ENCODE measurements at regions not wholly inside any gene's neighbourhood (a gene's known extent, or its start where the extent isn't known, plus 50 kb on each side); places are given as distances from the start of the nearest gene placed in this dataset.

DNA sequence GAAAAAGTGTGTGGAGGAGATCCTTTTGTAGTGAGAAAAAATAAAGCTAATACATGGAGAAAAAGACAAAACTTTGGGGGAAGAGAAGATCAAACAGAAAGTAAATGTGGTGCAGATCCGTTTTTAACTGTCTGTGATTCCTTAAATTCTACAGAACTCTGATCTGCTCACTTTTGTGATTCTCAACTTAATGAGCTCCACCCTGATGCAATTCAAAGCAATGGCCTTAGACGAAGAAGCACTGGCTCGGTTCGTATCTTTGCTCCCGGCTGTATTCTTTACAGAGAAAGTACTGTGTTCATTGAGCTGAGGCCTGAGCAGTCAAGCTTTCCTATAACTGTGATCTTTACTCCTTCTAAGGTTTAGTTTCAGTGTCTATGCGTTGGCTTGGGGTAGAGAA is 453.4 kb downstream of the DMAC1 start:
- no peak for DNase-seq (ENCODE audit: low spot score in 2 of 2)
- Histone ChIP-seq H3K27me3 (no peaks in the 10 kb centered on the region), H3K4me3 (no peak overlapping the region), H3K27ac (no peak overlapping the region), H3K4me1 (no peaks in the 10 kb centered on the region), H3K36me3 (no peaks in the 10 kb centered on the region), H3K9me3 (no peaks in the 10 kb centered on the region)
- WGBS, result 85% methylated on average over 6 of the region's 6 CpGs
- TF ChIP-seq POLR2AphosphoS5 (IDR thresholded peaks at IDR 0.05) (no peak), POLR2A (IDR thresholded peaks at IDR 0.05) (no peak), EP300 (IDR thresholded peaks at IDR 0.05) (no peak)
- TF ChIP-seq, protein P1, sequence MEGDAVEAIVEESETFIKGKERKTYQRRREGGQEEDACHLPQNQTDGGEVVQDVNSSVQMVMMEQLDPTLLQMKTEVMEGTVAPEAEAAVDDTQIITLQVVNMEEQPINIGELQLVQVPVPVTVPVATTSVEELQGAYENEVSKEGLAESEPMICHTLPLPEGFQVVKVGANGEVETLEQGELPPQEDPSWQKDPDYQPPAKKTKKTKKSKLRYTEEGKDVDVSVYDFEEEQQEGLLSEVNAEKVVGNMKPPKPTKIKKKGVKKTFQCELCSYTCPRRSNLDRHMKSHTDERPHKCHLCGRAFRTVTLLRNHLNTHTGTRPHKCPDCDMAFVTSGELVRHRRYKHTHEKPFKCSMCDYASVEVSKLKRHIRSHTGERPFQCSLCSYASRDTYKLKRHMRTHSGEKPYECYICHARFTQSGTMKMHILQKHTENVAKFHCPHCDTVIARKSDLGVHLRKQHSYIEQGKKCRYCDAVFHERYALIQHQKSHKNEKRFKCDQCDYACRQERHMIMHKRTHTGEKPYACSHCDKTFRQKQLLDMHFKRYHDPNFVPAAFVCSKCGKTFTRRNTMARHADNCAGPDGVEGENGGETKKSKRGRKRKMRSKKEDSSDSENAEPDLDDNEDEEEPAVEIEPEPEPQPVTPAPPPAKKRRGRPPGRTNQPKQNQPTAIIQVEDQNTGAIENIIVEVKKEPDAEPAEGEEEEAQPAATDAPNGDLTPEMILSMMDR (IDR thresholded peaks at IDR 0.05), result no peak

DNA sequence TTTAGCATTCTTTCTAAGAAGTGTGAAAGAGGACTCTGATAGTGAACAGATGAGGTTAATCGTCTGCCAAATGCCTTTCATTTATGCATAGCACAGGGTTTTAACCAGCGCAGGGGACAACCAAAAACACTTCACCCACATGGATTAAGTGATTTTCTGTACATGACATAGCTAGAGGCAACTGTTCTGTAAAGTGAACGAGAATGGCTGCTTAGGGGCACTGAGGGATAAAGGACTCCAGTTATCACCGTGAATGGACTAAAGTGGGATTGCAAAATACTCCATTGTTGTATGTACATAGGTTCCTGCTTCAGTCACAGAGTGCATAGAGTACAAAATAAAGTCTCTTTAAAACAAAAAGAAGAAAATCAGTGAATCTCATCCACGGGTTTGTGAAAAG is 456.8 kb downstream of the DMAC1 start:
- TF ChIP-seq EP300 (IDR thresholded peaks at IDR 0.05) (no peak), POLR2A (IDR thresholded peaks at IDR 0.05) (no peak), POLR2AphosphoS5 (IDR thresholded peaks at IDR 0.05) (no peak)
- TF ChIP-seq, protein P1 (IDR thresholded peaks at IDR 0.05), result no peak
- no peak overlapping the region for H3K27ac ChIP-seq
- 62% methylated on average over 5 of the region's 5 CpGs for WGBS
- H3K4me1 ChIP-seq, result no peaks in the 10 kb centered on the region
- H3K36me3 ChIP-seq, result no peaks in the 10 kb centered on the region
- H3K4me3 ChIP-seq, result no peak overlapping the region
- DNase-seq (ENCODE audit: low spot score in 2 of 2), result no peak
- no peaks in the 10 kb centered on the region for H3K27me3 ChIP-seq
- H3K9me3 ChIP-seq, result no peaks in the 10 kb centered on the region

DNA sequence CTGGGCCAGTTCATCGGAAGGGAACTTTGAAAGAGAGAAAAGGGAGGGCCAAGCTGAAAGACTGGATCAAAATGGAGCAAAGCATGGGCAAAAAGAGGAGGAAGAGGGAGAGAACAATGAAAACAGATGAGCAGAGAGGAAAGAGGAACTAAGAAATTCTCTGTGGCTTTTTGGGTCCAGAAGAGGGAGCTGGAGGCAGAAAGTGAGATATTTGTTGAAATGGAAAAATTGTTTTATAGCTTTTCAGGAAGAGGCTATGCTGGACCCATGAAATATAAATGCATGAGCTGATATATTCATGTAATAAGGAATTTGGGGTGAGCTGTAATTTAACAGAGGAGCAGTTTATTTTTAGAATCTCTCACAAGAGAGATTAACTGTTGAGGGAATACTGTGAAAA is 457.3 kb downstream of the DMAC1 start:
- TF ChIP-seq POLR2A (IDR thresholded peaks at IDR 0.05) (no peak), EP300 (IDR thresholded peaks at IDR 0.05) (no peak), POLR2AphosphoS5 (IDR thresholded peaks at IDR 0.05) (no peak)
- TF ChIP-seq, protein P1 (IDR thresholded peaks at IDR 0.05), result no peak
- Histone ChIP-seq H3K27ac (no peak overlapping the region), H3K4me1 (no peaks in the 10 kb centered on the region), H3K27me3 (no peaks in the 10 kb centered on the region), H3K4me3 (no peak overlapping the region), H3K36me3 (no peaks in the 10 kb centered on the region), H3K9me3 (no peaks in the 10 kb centered on the region)
- DNase-seq (ENCODE audit: low spot score in 2 of 2), result no peak
- 69% methylated on average over 1 of the region's 1 CpG for WGBS

DNA sequence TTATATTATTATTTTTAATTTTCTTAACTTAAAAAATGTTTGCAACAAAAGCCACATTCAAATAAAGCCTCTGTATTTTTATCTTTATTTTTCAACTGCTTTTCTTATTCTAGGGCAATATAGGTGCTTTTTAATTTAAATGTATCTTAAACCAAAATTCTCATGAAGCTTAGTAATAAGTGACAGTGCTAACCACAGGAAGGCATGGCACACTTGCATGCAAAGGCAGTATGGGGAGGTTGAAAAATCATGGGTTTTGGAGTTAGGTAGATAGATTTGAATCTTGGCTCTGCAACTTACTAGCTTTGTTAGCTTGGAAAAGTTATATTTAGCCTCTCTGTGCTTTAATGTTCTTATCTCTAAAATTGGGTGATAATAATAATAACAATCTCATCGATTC is 458.0 kb downstream of the DMAC1 start:
- no peaks in the 10 kb centered on the region for H3K36me3 ChIP-seq
- TF ChIP-seq POLR2AphosphoS5 (IDR thresholded peaks at IDR 0.05), result no peak
- TF ChIP-seq, protein P1 (IDR thresholded peaks at IDR 0.05), result no peak
- TF ChIP-seq EP300 (IDR thresholded peaks at IDR 0.05), result no peak
- no peak for TF ChIP-seq POLR2A (IDR thresholded peaks at IDR 0.05)
- H3K27ac ChIP-seq, result no peak overlapping the region
- no peak for DNase-seq (ENCODE audit: low spot score in 2 of 2)
- H3K27me3 ChIP-seq, result no peaks in the 10 kb centered on the region
- H3K9me3 ChIP-seq, result no peaks in the 10 kb centered on the region
- no peaks in the 10 kb centered on the region for H3K4me1 ChIP-seq
- H3K4me3 ChIP-seq, result no peak overlapping the region
- 84% methylated on average over 1 of the region's 1 CpG for WGBS

DNA sequence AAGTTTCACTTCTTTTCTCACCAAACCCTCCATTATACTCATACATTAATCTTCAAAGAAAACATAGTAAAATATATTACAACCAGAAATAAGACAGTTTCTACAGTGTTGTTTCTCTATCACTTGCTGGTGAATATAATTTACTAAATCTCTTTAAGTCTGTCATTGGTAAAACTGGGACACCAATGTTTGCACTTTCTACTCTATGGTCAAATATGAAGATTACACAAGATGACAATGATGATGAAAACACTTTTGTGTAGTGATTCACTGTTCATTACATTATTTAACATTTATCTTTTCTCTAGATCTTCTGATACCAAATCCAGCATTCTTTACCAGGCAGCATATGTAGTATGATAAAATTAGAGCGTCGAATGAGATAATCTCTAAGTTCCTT is 459.1 kb downstream of the DMAC1 start:
- 46% methylated on average over 2 of the region's 2 CpGs for WGBS
- no peak for TF ChIP-seq EP300 (IDR thresholded peaks at IDR 0.05)
- no peak for TF ChIP-seq POLR2A (IDR thresholded peaks at IDR 0.05)
- no peak for TF ChIP-seq POLR2AphosphoS5 (IDR thresholded peaks at IDR 0.05)
- TF ChIP-seq, protein P1 (IDR thresholded peaks at IDR 0.05), result no peak

More for the DNA sequence above, 459.1 kb downstream of the DMAC1 start:
- Histone ChIP-seq H3K4me3 (no peak overlapping the region), H3K4me1 (no peaks in the 10 kb centered on the region), H3K27ac (no peak overlapping the region), H3K27me3 (no peaks in the 10 kb centered on the region), H3K36me3 (no peaks in the 10 kb centered on the region), H3K9me3 (no peaks in the 10 kb centered on the region)
- DNase-seq (ENCODE audit: low spot score in 2 of 2), result no peak
